K562 (cell line): ENCODE measurements at regions not wholly inside any gene's neighbourhood (a gene's known extent, or its start where the extent isn't known, plus 50 kb on each side); places are given as distances from the start of the nearest gene placed in this dataset.

ENCODE experiments used
- CTCF ChIP-seq, 3 experiments: IDR thresholded peaks in 2 of 3; conservative IDR thresholded peaks in 1 of 3; 2 replicates each; pipeline ENCODE4 v1.5.1; 2011 to 2012; ENCODE audit warnings: low read length in 3 of 3, mild to moderate bottlenecking in 3 of 3, control low read depth in 2 of 3, improper control_type of control experiment in 1 of 3, inconsistent platforms in 1 of 3, low read depth in 1 of 3, mixed read lengths in 1 of 3, moderate library complexity in 1 of 3; ENCODE audit not compliant: insufficient read depth in 2 of 3
- GABPA ChIP-seq: fragments of 200-800 bp; sonication (Bioruptor generic); conservative IDR thresholded peaks from 2 replicates; pipeline ENCODE4 v1.6.1; 2016; ENCODE audit warnings: low read depth, missing genetic modification characterization, missing compliant biosample characterization
- PTRF ChIP-seq: fragments of 450-650 bp; IDR thresholded peaks from 2 replicates; pipeline ENCODE4 v1.6.1; 2016; ENCODE audit warnings: mild to moderate bottlenecking, missing genetic modification characterization, missing compliant biosample characterization
- SMARCE1 ChIP-seq: fragments of 450-650 bp; IDR thresholded peaks from 2 replicates; pipeline ENCODE4 v1.7.1; 2016; ENCODE audit warnings: mild to moderate bottlenecking
- SRSF1 ChIP-seq: fragments of 200-400 bp; formaldehyde crosslinking; IDR thresholded peaks from 2 replicates; pipeline ENCODE4 v1.6.1; 2017; ENCODE audit warnings: mild to moderate bottlenecking, low read depth, low read length, moderate library complexity
- TCF7L2 ChIP-seq: fragments of 150-350 bp; IDR thresholded peaks from 2 replicates; pipeline ENCODE4 v1.6.1; 2016; ENCODE audit warnings: low read depth, mild to moderate bottlenecking, low read length, moderate library complexity
- XRCC3 ChIP-seq: fragments of 450-650 bp; IDR thresholded peaks from 2 replicates; pipeline ENCODE4 v1.6.1; 2017; ENCODE audit warnings: mild to moderate bottlenecking, moderate library complexity
- ZNF384 ChIP-seq: IDR thresholded peaks from 2 replicates; pipeline ENCODE4 v1.6.1; 2012; ENCODE audit warnings: low read depth, low read length, improper control_type of control experiment
- ZNF655 ChIP-seq: fragments of 250-450 bp; sonication (Bioruptor Pico); IDR thresholded peaks from 2 replicates; pipeline ENCODE4 v1.5.0; 2021

- TF ChIP-seq ZNF655 (CRISPR knock-in tag) (no peak), XRCC3 (no peak), PTRF (tag) (no peak), TCF7L2 (no peak), CTCF (IDR thresholded peaks at IDR 0.05 in 2 of 3, conservative IDR thresholded peaks at IDR 0.05 in 1 of 3; ENCODE audit: insufficient read depth in 2 of 3, low read depth in 1 of 3, low read length in 3 of 3) (no peak), ZNF384 (no peak), SMARCE1 (no peak), GABPA (tag) (no peak), SRSF1 (no peak)
Observed at GRCh38 chr7:25314094-25314730, 85.9 kb upstream of the NPVF start (continued).
